HepG2 (cell line): ENCODE measurements at regions not wholly inside any gene's neighbourhood (a gene's known extent, or its start where the extent isn't known, plus 50 kb on each side); places are given as distances from the start of the nearest gene placed in this dataset.

Experiments
- ATAC-seq: fragments of 200-7000 bp; cut with Tn5 transposase; 3 replicates; pipeline ENCODE4 v1.9.1; 2020; ENCODE audit warnings: mild to moderate bottlenecking, moderate library complexity
- BruUV-seq: library from RNA; stranded (reverse); fragments of 400-500 nt; replicated peaks from 2 replicates; lab custom pipeline; 2021; lab: Mats Ljungman, UMichigan
- CTCF ChIA-PET: fragments of 300-600 bp; formaldehyde crosslinking; extraction: SDS; loops from one replicate; lab custom pipeline; 2021; ENCODE audit warnings: low total read pairs, inconsistent platforms, low intra/inter-chr PET ratio; lab: Yijun Ruan, JAX
- POLR2A ChIA-PET: fragments of 350-600 bp; sonication (Branson Sonifier 250); formaldehyde crosslinking; loops from one replicate; lab custom pipeline; 2020; ENCODE audit warnings: antibody characterized with exemption, inconsistent platforms; lab: Yijun Ruan, JAX
- DNase-seq: peaks from one replicate; pipeline ENCODE4 v3.0.0-alpha.2; 2015; ENCODE audit warnings: low spot score
- FAIRE-seq: peaks from 3 replicates; lab custom pipeline; 2011; peaks lifted over from hg19 to GRCh38; lab: Jason Lieb, UNC
- H2AFZ ChIP-seq: one replicate; pipeline ENCODE4 v1.6.1; 2011; ENCODE audit warnings: low read length, inconsistent platforms
- H3K27ac ChIP-seq: fragments of 300-600 bp; 3 replicates; pipeline ENCODE4 v1.8.0; 2011; ENCODE audit warnings: mixed run types, mild to moderate bottlenecking, mixed read lengths, low read length, inconsistent platforms; ENCODE audit not compliant: insufficient read depth; ENCODE audit errors: extremely low read length
- H3K27me3 ChIP-seq, 2 experiments: fragments of 200-600 bp in 1 of 2; 2 replicates in 1 of 2; 3 replicates in 1 of 2; pipeline versions ENCODE4 v1.6.0 to v1.8.0; 2011; ENCODE audit warnings: low read length in 2 of 2, mild to moderate bottlenecking in 2 of 2, moderate library complexity in 2 of 2, inconsistent platforms in 1 of 2; ENCODE audit not compliant: insufficient read depth in 2 of 2, control insufficient read depth in 1 of 2
- H3K36me3 ChIP-seq, 2 experiments: fragments of 200-600 bp in 1 of 2; replicated peaks in 1 of 2; 2 replicates in 1 of 2; 3 replicates in 1 of 2; pipeline versions ENCODE4 v1.5.1 to v1.8.0; 2011; ENCODE audit warnings: low read length in 2 of 2, inconsistent platforms in 1 of 2; ENCODE audit not compliant: insufficient read depth in 2 of 2, control insufficient read depth in 1 of 2
- H3K4me1 ChIP-seq: 2 replicates; pipeline ENCODE4 v1.5.1; 2012; ENCODE audit warnings: low read length, inconsistent platforms; ENCODE audit not compliant: insufficient read depth
- H3K4me2 ChIP-seq: 2 replicates; pipeline ENCODE4 v1.6.0; 2011; ENCODE audit warnings: low read depth, low read length, inconsistent platforms
- H3K4me3 ChIP-seq, 3 experiments: fragments of 200-600 bp in 1 of 3; sonication (generic), shearing (Covaris generic) in 1 of 3; replicated peaks in 1 of 3; 2 replicates each; pipeline ENCODE4 v1.5.1; 2011 to 2016; ENCODE audit warnings: low read length in 3 of 3, inconsistent platforms in 2 of 3, low read depth in 2 of 3, mild to moderate bottlenecking in 2 of 3, control low read depth in 1 of 3, mixed read lengths in 1 of 3; ENCODE audit not compliant: insufficient read depth in 1 of 3
- H3K79me2 ChIP-seq: one replicate; pipeline ENCODE4 v1.6.1; 2011; ENCODE audit warnings: low read length, inconsistent platforms; ENCODE audit not compliant: insufficient read depth
- H3K9ac ChIP-seq: 2 replicates; pipeline ENCODE4 v1.6.0; 2011; ENCODE audit warnings: mild to moderate bottlenecking, low read depth, low read length, inconsistent platforms; ENCODE audit not compliant: insufficient read depth
- H3K9me3 ChIP-seq: 2 replicates; pipeline ENCODE4 v1.5.1; 2012; ENCODE audit warnings: mild to moderate bottlenecking, low read length
- H4K20me1 ChIP-seq: 2 replicates; pipeline ENCODE4 v1.6.0; 2011; ENCODE audit warnings: inconsistent platforms, mild to moderate bottlenecking, low read length, moderate library complexity; ENCODE audit not compliant: insufficient read depth
- CSRNP2 ChIP-seq: sonication (generic); formaldehyde crosslinking; conservative IDR thresholded peaks from 2 replicates; pipeline ENCODE4 v1.8.0; 2022; ENCODE audit warnings: low read depth, missing genetic modification reagents
- DBP ChIP-seq: sonication (generic); formaldehyde crosslinking; IDR thresholded peaks from 2 replicates; pipeline ENCODE4 v1.4.0; 2020; ENCODE audit warnings: missing genetic modification reagents; ENCODE audit errors: not compliant biosample characterization
- MAFK ChIP-seq, 2 experiments: IDR thresholded peaks in 1 of 2; conservative IDR thresholded peaks in 1 of 2; 2 replicates each; pipeline ENCODE4 v1.6.1; 2011; ENCODE audit warnings: improper control_type of control experiment in 2 of 2, low read length in 2 of 2
- MATR3 ChIP-seq: sonication (generic); formaldehyde crosslinking; IDR thresholded peaks from 2 replicates; pipeline ENCODE4 v1.4.0; 2020; ENCODE audit warnings: missing genetic modification reagents
- TAF15 ChIP-seq: fragments of 200-400 bp; formaldehyde crosslinking; IDR thresholded peaks from one replicate; pipeline ENCODE4 v1.6.1; 2018; ENCODE audit warnings: mild to moderate bottlenecking, low read depth, low read length; ENCODE audit not compliant: poor library complexity, severe bottlenecking
- TBX3 ChIP-seq: fragments of 450-650 bp; IDR thresholded peaks from 2 replicates; pipeline ENCODE4 v1.6.1; 2017; ENCODE audit warnings: antibody characterized with exemption, mild to moderate bottlenecking, inconsistent platforms, borderline replicate concordance
- TGIF2 ChIP-seq: IDR thresholded peaks from 2 replicates; pipeline ENCODE4 v1.6.1; 2016; ENCODE audit warnings: control low read depth, missing compliant biosample characterization
- ZNF333 ChIP-seq: sonication (generic); formaldehyde crosslinking; IDR thresholded peaks from 2 replicates; pipeline ENCODE4 v1.4.0; 2020; ENCODE audit warnings: mild to moderate bottlenecking, missing genetic modification reagents, borderline replicate concordance
- ZNF335 ChIP-seq: sonication (generic); formaldehyde crosslinking; IDR thresholded peaks from 2 replicates; pipeline ENCODE4 v1.4.0; 2020; ENCODE audit warnings: missing genetic modification reagents
- ZNF44 ChIP-seq: sonication (generic); formaldehyde crosslinking; IDR thresholded peaks from 2 replicates; pipeline ENCODE4 v1.5.1; 2020; ENCODE audit warnings: mild to moderate bottlenecking, missing genetic modification reagents
- ZNF652 ChIP-seq: IDR thresholded peaks from 2 replicates; pipeline ENCODE4 v1.6.1; 2016; ENCODE audit warnings: low read depth, borderline replicate concordance
- WGBS: methylation state at CpG from one replicate; pipeline ENCODE4 v1.1.6; 2017; ENCODE audit warnings: low lambda C conversion rate; 5-methylcytosine and 5-hydroxymethylcytosine counted together
- in situ Hi-C: cut with HindIII; loops from 2 replicates; pipeline ENCODE4 v1.10.0; 2017; ENCODE audit warnings: low pct_unique_long_range_greater_than_20kb; ENCODE audit not compliant: extremely low pct_ligation_motif_present
- intact Hi-C: fragments of 100-400 bp; cut with micrococcal nuclease; formaldehyde crosslinking; loops from one replicate; pipeline ENCODE4 v1.10.0; 2022; ENCODE audit not compliant: unreplicated experiment

GRCh38 chr13:81771951-81772350 is 1431.0 kb upstream of the SPRY2 start:
- FAIRE-seq (no peak), DNase-seq (no peak), ATAC-seq (no peak)
- no TSS peak for BruUV-seq
- POLR2A ChIA-PET = no interaction called here
- no peaks in the 10 kb centered on the region for H3K9me3 ChIP-seq
- no peak for TF ChIP-seq TBX3
- TF ChIP-seq MATR3 (CRISPR knock-in tag) = no peak
- no peak for TF ChIP-seq DBP (CRISPR knock-in tag)
- no peak for TF ChIP-seq ZNF333 (CRISPR knock-in tag)
- in situ Hi-C loops = no loop called here
- no peak overlapping the region for H3K9ac ChIP-seq
- H3K4me3 ChIP-seq = no peak overlapping the region
- no peak overlapping the region for H3K27ac ChIP-seq
- no peak overlapping the region for H3K4me2 ChIP-seq
- CTCF ChIA-PET = no interaction called here
- no peaks in the 10 kb centered on the region for H4K20me1 ChIP-seq
- no peaks in the 10 kb centered on the region for H3K36me3 ChIP-seq
- no peaks in the 10 kb centered on the region for H3K79me2 ChIP-seq
- intact Hi-C loops = no loop called here
- no peak overlapping the region for H2AFZ ChIP-seq
- 1% methylated on average over 2 of the region's 2 CpGs for WGBS
- no peaks in the 10 kb centered on the region; a peak in 1 of 5 replicates for H3K27me3 ChIP-seq
- H3K4me1 ChIP-seq = no peaks in the 10 kb centered on the region

- CTCF ChIA-PET = no interaction called here
These were observed 1430.1 kb upstream of the SPRY2 start for GRCh38 chr13:81770868-81771505.

More at GRCh38 chr13:81770868-81771505, 1430.1 kb upstream of the SPRY2 start:
- no peak for DNase-seq
- BruUV-seq = no TSS peak
- H3K4me3 ChIP-seq = no peak overlapping the region
- TF ChIP-seq ZNF335 (CRISPR knock-in tag) = no peak
- no peak for TF ChIP-seq MAFK (conservative IDR thresholded peaks at IDR 0.05 in 1 of 2, IDR thresholded peaks at IDR 0.05 in 1 of 2; ENCODE audit: low read length in 2 of 2)
- no peak for TF ChIP-seq TGIF2 (CRISPR knock-in tag)
- no peak for TF ChIP-seq ZNF44
- TF ChIP-seq ZNF652 (CRISPR knock-in tag) = no peak
- TF ChIP-seq TAF15 = no peak
- no peak for TF ChIP-seq CSRNP2 (CRISPR knock-in tag)
- TF ChIP-seq, all 625 proteins: peak for 0
- in situ Hi-C loops = no loop called here
- Histone ChIP-seq H2AFZ (no peak overlapping the region), H3K9ac (no peak overlapping the region), H3K4me1 (no peaks in the 10 kb centered on the region), H3K36me3 (no peaks in the 10 kb centered on the region), H3K79me2 (no peaks in the 10 kb centered on the region), H4K20me1 (no peaks in the 10 kb centered on the region), H3K27ac (no peak overlapping the region), H3K9me3 (0 out of 2 replicates have a peak, but pooled peaks cover 3% of the 10 kb centered on the region), H3K4me2 (no peak overlapping the region), H3K27me3 (no peaks in the 10 kb centered on the region; a peak in 1 of 5 replicates)
- intact Hi-C loops = no loop called here
- ATAC-seq = no peak
- 65% methylated on average over 2 of the region's 2 CpGs for WGBS
- no peak for FAIRE-seq
- POLR2A ChIA-PET = no interaction called here
